ENCODE measurements at regions not wholly inside any gene's neighbourhood (a gene's known extent, or its start where the extent isn't known, plus 50 kb on each side); places are given as distances from the start of the nearest gene placed in this dataset.

DNA sequence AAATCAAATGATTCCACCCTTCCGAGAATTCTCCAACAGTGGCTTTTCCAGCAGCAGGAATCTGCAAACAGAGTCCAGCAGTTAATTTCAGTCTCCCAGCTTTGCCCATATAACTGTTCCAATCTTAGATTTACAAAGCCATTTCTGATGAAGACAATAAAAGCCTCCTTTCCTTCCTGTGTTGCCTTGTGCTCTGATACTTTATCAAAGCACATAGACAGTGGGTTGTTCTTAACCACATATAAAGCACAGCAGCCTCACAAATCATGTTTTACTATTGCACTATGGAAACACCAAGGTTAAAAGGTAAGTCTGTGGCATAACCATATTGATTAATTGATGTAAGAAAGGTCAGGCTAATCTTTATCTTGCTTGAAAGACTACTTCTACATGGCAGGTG is 89.8 kb upstream of the MMADHC start:
- TF ChIP-seq EZH2 (IDR thresholded peaks at IDR 0.05; ENCODE audit: insufficient read depth, poor library complexity, severe bottlenecking): no peak
- TF ChIP-seq EZH2phosphoT487 (IDR thresholded peaks at IDR 0.05; ENCODE audit: insufficient read depth, low read depth): no peak
